GM10266 (cell line): ENCODE measurements at regions not wholly inside any gene's neighbourhood (a gene's known extent, or its start where the extent isn't known, plus 50 kb on each side); places are given as distances from the start of the nearest gene placed in this dataset.

Source experiments
- DNase-seq: peaks from one replicate; pipeline ENCODE4 v3.0.0; 2012; ENCODE audit errors: extremely low spot score
- CTCF ChIP-seq: IDR thresholded peaks from 2 replicates; pipeline ENCODE4 v1.5.1; 2012; ENCODE audit warnings: mild to moderate bottlenecking, low read depth; ENCODE audit not compliant: control insufficient read depth, insufficient read depth; ENCODE audit errors: missing control alignments

- DNase-seq = no peak
- no peak for TF ChIP-seq CTCF
Measured at GRCh38 chr2:136062066-136062837, 55.7 kb downstream of the CXCR4 start.

- no peak for TF ChIP-seq CTCF
- no peak for DNase-seq
Measured at GRCh38 chr2:136060416-136060815, 57.5 kb downstream of the CXCR4 start.

GRCh38 chr2:136059036-136059472 is 58.9 kb downstream of the CXCR4 start:
- TF ChIP-seq CTCF = no peak
- DNase-seq = peak; percentile 28

- no peak for DNase-seq
- TF ChIP-seq CTCF = no peak
Measured at GRCh38 chr2:136058262-136058661, 59.7 kb downstream of the CXCR4 start.

- no peak for DNase-seq
- no peak for TF ChIP-seq CTCF
Measured at GRCh38 chr2:136057802-136058140, 60.2 kb downstream of the CXCR4 start.

- no peak for DNase-seq
- TF ChIP-seq CTCF = no peak
Measured at GRCh38 chr2:136057023-136057801, 60.7 kb downstream of the CXCR4 start.

- no peak for TF ChIP-seq CTCF
- no peak for DNase-seq
Measured at GRCh38 chr2:136055929-136056688, 61.8 kb downstream of the CXCR4 start.
